ENCODE measurements at regions not wholly inside any gene's neighbourhood (a gene's known extent, or its start where the extent isn't known, plus 50 kb on each side); places are given as distances from the start of the nearest gene placed in this dataset.
A peak's percentile ranks its signal among the peaks of the same experiment; 100 is the strongest.

GRCh38 chr1:79100385-79100784, 93.9 kb upstream of the ADGRL4 start:
- no peak overlapping the region for H3K27ac ChIP-seq

DNA sequence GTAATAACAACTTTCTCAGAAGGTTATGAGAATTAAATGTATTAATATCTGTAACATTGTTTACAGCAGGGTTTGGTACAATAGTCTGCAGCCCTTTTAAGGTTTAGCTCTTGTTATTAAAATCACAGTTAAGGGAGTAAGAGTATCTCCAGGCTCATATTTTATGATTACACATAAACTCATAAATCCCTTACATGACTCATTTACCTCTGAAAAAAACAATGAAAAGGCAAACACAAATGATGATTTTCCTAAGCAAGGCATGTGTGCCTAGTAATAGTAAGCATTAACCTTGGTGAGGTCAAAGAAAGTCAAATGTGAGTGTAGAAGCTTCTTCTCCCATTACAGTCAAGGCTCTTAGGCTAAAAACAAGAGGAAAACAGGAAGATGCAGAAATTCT, 84.5 kb upstream of the ADGRL4 start:
- H3K27ac ChIP-seq = no peak overlapping the region
- TF ChIP-seq, protein P1, sequence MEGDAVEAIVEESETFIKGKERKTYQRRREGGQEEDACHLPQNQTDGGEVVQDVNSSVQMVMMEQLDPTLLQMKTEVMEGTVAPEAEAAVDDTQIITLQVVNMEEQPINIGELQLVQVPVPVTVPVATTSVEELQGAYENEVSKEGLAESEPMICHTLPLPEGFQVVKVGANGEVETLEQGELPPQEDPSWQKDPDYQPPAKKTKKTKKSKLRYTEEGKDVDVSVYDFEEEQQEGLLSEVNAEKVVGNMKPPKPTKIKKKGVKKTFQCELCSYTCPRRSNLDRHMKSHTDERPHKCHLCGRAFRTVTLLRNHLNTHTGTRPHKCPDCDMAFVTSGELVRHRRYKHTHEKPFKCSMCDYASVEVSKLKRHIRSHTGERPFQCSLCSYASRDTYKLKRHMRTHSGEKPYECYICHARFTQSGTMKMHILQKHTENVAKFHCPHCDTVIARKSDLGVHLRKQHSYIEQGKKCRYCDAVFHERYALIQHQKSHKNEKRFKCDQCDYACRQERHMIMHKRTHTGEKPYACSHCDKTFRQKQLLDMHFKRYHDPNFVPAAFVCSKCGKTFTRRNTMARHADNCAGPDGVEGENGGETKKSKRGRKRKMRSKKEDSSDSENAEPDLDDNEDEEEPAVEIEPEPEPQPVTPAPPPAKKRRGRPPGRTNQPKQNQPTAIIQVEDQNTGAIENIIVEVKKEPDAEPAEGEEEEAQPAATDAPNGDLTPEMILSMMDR (conservative IDR thresholded peaks at IDR 0.05) = no peak

More at GRCh38 chr1:79100385-79100784, 93.9 kb upstream of the ADGRL4 start:
- TF ChIP-seq, protein P1 (conservative IDR thresholded peaks at IDR 0.05) = no peak

GRCh38 chr1:79089946-79090345, 83.4 kb upstream of the ADGRL4 start:
- no peak overlapping the region for H3K27ac ChIP-seq
- TF ChIP-seq, protein P1 (conservative IDR thresholded peaks at IDR 0.05) = no peak

DNA sequence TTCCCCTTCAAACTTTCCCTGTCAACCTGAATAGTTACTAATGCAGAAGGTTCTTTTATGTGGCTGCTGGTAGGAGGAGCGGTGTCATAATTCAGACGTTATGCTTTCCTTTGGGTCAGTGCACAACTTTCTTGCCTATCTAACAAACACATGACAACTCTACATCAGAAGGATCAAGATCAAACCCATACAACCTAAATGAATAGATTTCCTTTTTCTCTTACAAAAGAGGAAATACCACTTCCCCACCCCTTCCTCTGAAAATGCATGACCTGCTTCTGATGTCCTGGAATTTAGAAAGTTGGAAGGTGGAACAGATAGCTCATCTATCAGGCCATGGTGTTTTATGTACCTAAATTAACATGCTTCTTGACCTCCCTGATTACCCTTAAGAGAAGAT, 75.7 kb upstream of the ADGRL4 start:
- TF ChIP-seq, protein P1 (conservative IDR thresholded peaks at IDR 0.05) = no peak
- no peak overlapping the region for H3K27ac ChIP-seq

DNA sequence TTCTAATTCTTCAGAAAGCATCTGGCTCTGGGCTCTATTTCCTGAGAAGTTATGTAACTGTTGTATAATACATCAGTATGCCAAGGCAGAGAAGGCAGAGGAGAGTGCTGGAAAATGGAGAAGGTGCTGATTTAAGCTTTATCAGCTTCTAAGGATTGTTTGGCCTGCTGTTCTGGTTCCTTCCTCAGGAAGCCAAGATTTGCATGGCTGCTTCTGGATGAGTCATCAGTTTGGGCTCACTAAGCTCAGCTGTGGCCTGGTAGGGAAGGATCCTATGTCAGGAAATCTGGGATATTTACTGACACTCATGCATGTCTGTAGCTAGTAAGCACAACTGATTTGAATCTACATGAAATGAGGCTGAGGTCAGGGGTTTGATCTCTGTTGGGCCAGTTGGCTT, 73.2 kb upstream of the ADGRL4 start:
- peak overlapping the region; percentile 13; the same call in 1 of the 2 replicates for H3K27ac ChIP-seq
- TF ChIP-seq, protein P1 (conservative IDR thresholded peaks at IDR 0.05) = no peak

- TF ChIP-seq, protein P1 (conservative IDR thresholded peaks at IDR 0.05) = no peak
- H3K27ac ChIP-seq = peak overlapping the region; percentile 4; the same call in 1 of the 2 replicates
Observed at GRCh38 chr1:79074975-79075374, 68.4 kb upstream of the ADGRL4 start.

- TF ChIP-seq, protein P1 (conservative IDR thresholded peaks at IDR 0.05) = no peak; the same call in 1 of the 2 replicates
- H3K27ac ChIP-seq = no peak overlapping the region
Observed at GRCh38 chr1:79069828-79070227, 63.3 kb upstream of the ADGRL4 start.
